Activated CD8-positive, alpha-beta memory T cell treated with anti-CD3 and anti-CD28 coated beads for 24 hours (primary cell): ENCODE measurements at regions not wholly inside any gene's neighbourhood (a gene's known extent, or its start where the extent isn't known, plus 50 kb on each side); places are given as distances from the start of the nearest gene placed in this dataset.

Source experiments
- DNase-seq: peaks from one replicate; pipeline ENCODE4 v3.0.0-alpha.2; 2020

- no peak for DNase-seq
Measured at GRCh38 chr14:100674897-100675619, 51.6 kb upstream of the DLK1 start.

- no peak for DNase-seq
Measured at GRCh38 chr14:100675699-100676684, 50.7 kb upstream of the DLK1 start.
